Ishikawa (cell line): ENCODE measurements at regions not wholly inside any gene's neighbourhood (a gene's known extent, or its start where the extent isn't known, plus 50 kb on each side); places are given as distances from the start of the nearest gene placed in this dataset.

Source experiments
- CREB1 ChIP-seq: IDR thresholded peaks from 2 replicates; pipeline ENCODE4 v1.6.1; 2012; ENCODE audit warnings: low read depth
- EGR1 ChIP-seq: IDR thresholded peaks from 2 replicates; pipeline ENCODE4 v1.6.1; 2012
- YY1 ChIP-seq: IDR thresholded peaks from 2 replicates; pipeline ENCODE4 v1.6.1; 2012; ENCODE audit warnings: low read depth
- TF ChIP-seq, protein P1 (sequence below): IDR thresholded peaks from 2 replicates; pipeline ENCODE4 v1.6.1; 2012
- TF ChIP-seq, protein P2 (sequence below): IDR thresholded peaks from 2 replicates; pipeline ENCODE4 v1.6.1; 2012; ENCODE audit warnings: low read depth, mild to moderate bottlenecking

GRCh38 chr12:83818881-83819280 is 1093.7 kb downstream of the SLC6A15 start:
- TF ChIP-seq CREB1 (no peak), EGR1 (no peak), YY1 (no peak)
- TF ChIP-seq, protein P1, sequence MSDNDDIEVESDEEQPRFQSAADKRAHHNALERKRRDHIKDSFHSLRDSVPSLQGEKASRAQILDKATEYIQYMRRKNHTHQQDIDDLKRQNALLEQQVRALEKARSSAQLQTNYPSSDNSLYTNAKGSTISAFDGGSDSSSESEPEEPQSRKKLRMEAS, result no peak
- TF ChIP-seq, protein P2, sequence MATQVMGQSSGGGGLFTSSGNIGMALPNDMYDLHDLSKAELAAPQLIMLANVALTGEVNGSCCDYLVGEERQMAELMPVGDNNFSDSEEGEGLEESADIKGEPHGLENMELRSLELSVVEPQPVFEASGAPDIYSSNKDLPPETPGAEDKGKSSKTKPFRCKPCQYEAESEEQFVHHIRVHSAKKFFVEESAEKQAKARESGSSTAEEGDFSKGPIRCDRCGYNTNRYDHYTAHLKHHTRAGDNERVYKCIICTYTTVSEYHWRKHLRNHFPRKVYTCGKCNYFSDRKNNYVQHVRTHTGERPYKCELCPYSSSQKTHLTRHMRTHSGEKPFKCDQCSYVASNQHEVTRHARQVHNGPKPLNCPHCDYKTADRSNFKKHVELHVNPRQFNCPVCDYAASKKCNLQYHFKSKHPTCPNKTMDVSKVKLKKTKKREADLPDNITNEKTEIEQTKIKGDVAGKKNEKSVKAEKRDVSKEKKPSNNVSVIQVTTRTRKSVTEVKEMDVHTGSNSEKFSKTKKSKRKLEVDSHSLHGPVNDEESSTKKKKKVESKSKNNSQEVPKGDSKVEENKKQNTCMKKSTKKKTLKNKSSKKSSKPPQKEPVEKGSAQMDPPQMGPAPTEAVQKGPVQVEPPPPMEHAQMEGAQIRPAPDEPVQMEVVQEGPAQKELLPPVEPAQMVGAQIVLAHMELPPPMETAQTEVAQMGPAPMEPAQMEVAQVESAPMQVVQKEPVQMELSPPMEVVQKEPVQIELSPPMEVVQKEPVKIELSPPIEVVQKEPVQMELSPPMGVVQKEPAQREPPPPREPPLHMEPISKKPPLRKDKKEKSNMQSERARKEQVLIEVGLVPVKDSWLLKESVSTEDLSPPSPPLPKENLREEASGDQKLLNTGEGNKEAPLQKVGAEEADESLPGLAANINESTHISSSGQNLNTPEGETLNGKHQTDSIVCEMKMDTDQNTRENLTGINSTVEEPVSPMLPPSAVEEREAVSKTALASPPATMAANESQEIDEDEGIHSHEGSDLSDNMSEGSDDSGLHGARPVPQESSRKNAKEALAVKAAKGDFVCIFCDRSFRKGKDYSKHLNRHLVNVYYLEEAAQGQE, result no peak
